Neural cell (in vitro differentiated cells): ENCODE measurements at regions not wholly inside any gene's neighbourhood (a gene's known extent, or its start where the extent isn't known, plus 50 kb on each side); places are given as distances from the start of the nearest gene placed in this dataset.

ENCODE experiments used
- H2AFZ ChIP-seq: fragments of 200-600, 300-800 bp; sonication (generic), shearing (Covaris generic); 2 replicates; pipeline ENCODE4 v1.6.0; 2014; ENCODE audit warnings: low read depth, mild to moderate bottlenecking, antibody characterized with exemption, low read length, moderate library complexity
- H3F3A ChIP-seq: fragments of 200-600 bp; shearing (Covaris generic); 2 replicates; pipeline ENCODE4 v1.6.1; 2016; ENCODE audit warnings: mild to moderate bottlenecking, moderate library complexity, mixed read lengths, antibody characterized with exemption, low read length; ENCODE audit not compliant: insufficient read depth, poor library complexity, severe bottlenecking
- H3K27ac ChIP-seq: fragments of 200-600, 300-800 bp; sonication (generic), shearing (Covaris generic); 2 replicates; pipeline ENCODE4 v1.5.1; 2014; ENCODE audit warnings: mild to moderate bottlenecking, low read length, moderate library complexity
- H3K27me3 ChIP-seq: fragments of 300-800, 200-600 bp; sonication (generic), shearing (Covaris generic); 2 replicates; pipeline ENCODE4 v1.6.0; 2014; ENCODE audit warnings: mild to moderate bottlenecking, low read depth, low read length, moderate library complexity; ENCODE audit not compliant: insufficient read depth
- H3K36me3 ChIP-seq: fragments of 300-800, 200-600 bp; sonication (generic), shearing (Covaris generic); 2 replicates; pipeline ENCODE4 v1.5.1; 2014; ENCODE audit warnings: mild to moderate bottlenecking, antibody characterized with exemption, low read length, moderate library complexity; ENCODE audit not compliant: insufficient read depth
- H3K4me2 ChIP-seq: fragments of 300-800, 200-600 bp; sonication (generic), shearing (Covaris generic); 2 replicates; pipeline ENCODE4 v1.6.0; 2014; ENCODE audit warnings: mild to moderate bottlenecking, low read length
- H3K4me3 ChIP-seq: fragments of 300-800, 200-600 bp; sonication (generic), shearing (Covaris generic); 2 replicates; pipeline ENCODE4 v1.5.1; 2014; ENCODE audit warnings: mild to moderate bottlenecking, low read length, moderate library complexity
- H3K79me2 ChIP-seq: fragments of 200-600 bp; shearing (Covaris generic); replicated peaks from 2 replicates; pipeline ENCODE4 v1.6.0; 2014; ENCODE audit warnings: mild to moderate bottlenecking, low read length, moderate library complexity; ENCODE audit not compliant: insufficient read depth
- H3K9ac ChIP-seq: fragments of 300-800, 200-600 bp; sonication (generic), shearing (Covaris generic); 2 replicates; pipeline ENCODE4 v1.6.1; 2016; ENCODE audit warnings: mild to moderate bottlenecking, low read length, mixed read lengths
- H3K9me2 ChIP-seq: fragments of 200-600 bp; shearing (Covaris generic); 2 replicates; pipeline ENCODE4 v1.6.1; 2016; ENCODE audit warnings: mild to moderate bottlenecking, low read length, mixed read lengths; ENCODE audit not compliant: insufficient read depth
- H3K9me3 ChIP-seq: fragments of 200-600, 300-800 bp; sonication (generic), shearing (Covaris generic); 2 replicates; pipeline ENCODE4 v1.6.1; 2016; ENCODE audit warnings: mild to moderate bottlenecking, mixed run types, low read length, moderate library complexity, mixed read lengths
- H4K20me1 ChIP-seq: fragments of 200-600 bp; shearing (Covaris generic); 2 replicates; pipeline ENCODE4 v1.6.1; 2016; ENCODE audit warnings: mild to moderate bottlenecking, mixed run types; ENCODE audit not compliant: insufficient read depth
- EP300 ChIP-seq: fragments of 450-650 bp; conservative IDR thresholded peaks from 2 replicates; pipeline ENCODE4 v1.6.1; 2014; ENCODE audit warnings: antibody characterized with exemption, mild to moderate bottlenecking, moderate library complexity; ENCODE audit not compliant: poor library complexity, severe bottlenecking
- EZH2 ChIP-seq: fragments of 200-600, 300-800 bp; shearing (Covaris generic), sonication (generic); IDR thresholded peaks from 2 replicates; pipeline ENCODE4 v1.6.1; 2014; ENCODE audit warnings: antibody characterized with exemption, low read length, borderline replicate concordance, mild to moderate bottlenecking; ENCODE audit not compliant: insufficient read depth, poor library complexity, severe bottlenecking
- MXI1 ChIP-seq: fragments of 450-650 bp; conservative IDR thresholded peaks from 2 replicates; pipeline ENCODE4 v1.6.1; 2014; ENCODE audit warnings: antibody characterized with exemption, mild to moderate bottlenecking; ENCODE audit not compliant: poor library complexity, severe bottlenecking
- POLR2AphosphoS5 ChIP-seq: IDR thresholded peaks from 2 replicates; pipeline ENCODE4 v1.6.1; 2012
- RAD21 ChIP-seq: fragments of 450-650 bp; conservative IDR thresholded peaks from 2 replicates; pipeline ENCODE4 v1.6.1; 2014; ENCODE audit warnings: antibody characterized with exemption, mild to moderate bottlenecking, moderate library complexity
- SMC3 ChIP-seq: fragments of 450-650 bp; conservative IDR thresholded peaks from 2 replicates; pipeline ENCODE4 v1.6.1; 2014; ENCODE audit warnings: antibody characterized with exemption, mild to moderate bottlenecking, moderate library complexity; ENCODE audit not compliant: poor library complexity
- TAF1 ChIP-seq: IDR thresholded peaks from 2 replicates; pipeline ENCODE4 v1.6.1; 2012; ENCODE audit warnings: low read depth
- TF ChIP-seq, protein P1 (sequence below): IDR thresholded peaks from 2 replicates; pipeline ENCODE4 v1.6.1; 2012; ENCODE audit warnings: borderline replicate concordance

DNA sequence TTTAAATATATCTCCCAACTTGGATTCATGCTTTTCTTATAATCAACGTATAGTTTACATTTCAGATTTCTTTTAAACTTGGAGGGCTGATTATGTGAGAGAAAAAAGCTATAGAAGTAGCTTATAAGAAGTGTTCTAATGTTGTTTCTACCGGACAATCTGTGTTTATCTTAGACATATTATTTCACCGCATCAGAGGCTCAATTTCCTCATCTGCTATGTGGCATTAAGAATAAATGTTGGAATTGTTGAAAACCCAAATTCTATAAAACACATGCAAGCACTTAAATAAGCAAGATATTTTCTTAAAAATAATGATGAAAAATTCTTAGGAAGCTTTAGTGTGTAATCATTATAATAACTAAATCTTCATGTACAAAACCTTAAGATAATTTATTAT lies 407.9 kb downstream of the HRH4 start:
- Histone ChIP-seq H3F3A (no peaks in the 10 kb centered on the region), H3K27ac (no peak overlapping the region), H3K4me3 (no peak overlapping the region), H4K20me1 (no peaks in the 10 kb centered on the region), H3K27me3 (no peaks in the 10 kb centered on the region), H3K9me2 (no peaks in the 10 kb centered on the region), H3K36me3 (no peaks in the 10 kb centered on the region), H3K9me3 (no peaks in the 10 kb centered on the region), H3K79me2 (no peaks in the 10 kb centered on the region), H3K9ac (no peak overlapping the region), H2AFZ (no peak overlapping the region), H3K4me2 (no peak overlapping the region)
- TF ChIP-seq SMC3: no peak

DNA sequence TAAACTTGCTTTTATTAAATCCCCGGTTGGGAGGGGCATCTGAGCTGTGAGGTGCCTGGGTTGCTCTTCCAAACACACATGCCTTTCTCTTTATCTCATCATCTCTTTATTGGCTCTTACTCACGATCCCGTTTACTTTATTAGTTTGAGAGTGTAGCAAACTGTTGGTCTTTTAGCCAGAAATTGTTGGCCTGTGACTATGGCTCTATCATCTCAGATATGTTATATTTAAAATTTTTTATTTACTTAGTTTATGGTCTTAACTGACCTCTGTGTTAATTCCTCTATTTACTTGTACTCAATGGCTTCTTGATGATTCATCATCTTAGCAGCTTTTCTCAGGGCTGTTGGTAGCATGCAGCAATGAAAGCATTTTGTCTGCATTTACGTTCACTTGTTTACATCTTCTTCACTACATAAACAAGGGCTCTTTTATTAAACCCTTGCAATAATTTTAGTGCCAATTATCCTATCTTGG lies 408.4 kb downstream of the HRH4 start:
- no peaks in the 10 kb centered on the region for H3F3A ChIP-seq
- H3K4me3 ChIP-seq: no peak overlapping the region
- no peaks in the 10 kb centered on the region for H4K20me1 ChIP-seq
- no peaks in the 10 kb centered on the region for H3K27me3 ChIP-seq
- no peaks in the 10 kb centered on the region for H3K79me2 ChIP-seq
- no peak overlapping the region for H3K9ac ChIP-seq
- H2AFZ ChIP-seq: no peak overlapping the region
- H3K4me2 ChIP-seq: no peak overlapping the region
- H3K27ac ChIP-seq: no peak overlapping the region
- no peak for TF ChIP-seq MXI1
- H3K36me3 ChIP-seq: no peaks in the 10 kb centered on the region
- H3K9me2 ChIP-seq: no peaks in the 10 kb centered on the region
- no peaks in the 10 kb centered on the region for H3K9me3 ChIP-seq

DNA sequence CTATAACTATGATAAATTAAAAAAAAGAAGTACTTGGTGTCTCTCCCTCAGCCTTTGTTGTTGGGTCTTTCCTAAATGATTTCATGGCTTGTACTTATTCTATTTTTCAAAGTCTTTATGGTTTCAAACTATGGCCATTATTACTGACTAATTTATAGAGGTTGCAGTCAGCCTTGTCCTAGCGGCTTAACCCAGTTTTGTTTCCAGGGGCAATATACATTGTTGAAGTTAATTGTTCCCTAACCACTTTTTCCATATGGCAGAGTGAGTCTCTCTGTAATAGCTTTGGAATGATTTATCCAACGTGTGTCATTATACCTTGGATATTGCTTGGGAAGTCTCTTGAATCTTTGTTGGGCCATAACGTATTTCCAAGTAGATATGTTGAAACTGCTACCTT lies 408.8 kb downstream of the HRH4 start:
- Histone ChIP-seq H3K79me2 (no peaks in the 10 kb centered on the region), H3K9ac (no peak overlapping the region), H3K4me2 (no peak overlapping the region), H4K20me1 (no peaks in the 10 kb centered on the region), H3K9me2 (no peaks in the 10 kb centered on the region), H3K27me3 (no peaks in the 10 kb centered on the region), H3K4me3 (no peak overlapping the region), H3F3A (no peaks in the 10 kb centered on the region), H3K9me3 (no peaks in the 10 kb centered on the region), H2AFZ (no peak overlapping the region), H3K36me3 (no peaks in the 10 kb centered on the region), H3K27ac (no peak overlapping the region)
- TF ChIP-seq EP300: no peak
- TF ChIP-seq, protein P1, sequence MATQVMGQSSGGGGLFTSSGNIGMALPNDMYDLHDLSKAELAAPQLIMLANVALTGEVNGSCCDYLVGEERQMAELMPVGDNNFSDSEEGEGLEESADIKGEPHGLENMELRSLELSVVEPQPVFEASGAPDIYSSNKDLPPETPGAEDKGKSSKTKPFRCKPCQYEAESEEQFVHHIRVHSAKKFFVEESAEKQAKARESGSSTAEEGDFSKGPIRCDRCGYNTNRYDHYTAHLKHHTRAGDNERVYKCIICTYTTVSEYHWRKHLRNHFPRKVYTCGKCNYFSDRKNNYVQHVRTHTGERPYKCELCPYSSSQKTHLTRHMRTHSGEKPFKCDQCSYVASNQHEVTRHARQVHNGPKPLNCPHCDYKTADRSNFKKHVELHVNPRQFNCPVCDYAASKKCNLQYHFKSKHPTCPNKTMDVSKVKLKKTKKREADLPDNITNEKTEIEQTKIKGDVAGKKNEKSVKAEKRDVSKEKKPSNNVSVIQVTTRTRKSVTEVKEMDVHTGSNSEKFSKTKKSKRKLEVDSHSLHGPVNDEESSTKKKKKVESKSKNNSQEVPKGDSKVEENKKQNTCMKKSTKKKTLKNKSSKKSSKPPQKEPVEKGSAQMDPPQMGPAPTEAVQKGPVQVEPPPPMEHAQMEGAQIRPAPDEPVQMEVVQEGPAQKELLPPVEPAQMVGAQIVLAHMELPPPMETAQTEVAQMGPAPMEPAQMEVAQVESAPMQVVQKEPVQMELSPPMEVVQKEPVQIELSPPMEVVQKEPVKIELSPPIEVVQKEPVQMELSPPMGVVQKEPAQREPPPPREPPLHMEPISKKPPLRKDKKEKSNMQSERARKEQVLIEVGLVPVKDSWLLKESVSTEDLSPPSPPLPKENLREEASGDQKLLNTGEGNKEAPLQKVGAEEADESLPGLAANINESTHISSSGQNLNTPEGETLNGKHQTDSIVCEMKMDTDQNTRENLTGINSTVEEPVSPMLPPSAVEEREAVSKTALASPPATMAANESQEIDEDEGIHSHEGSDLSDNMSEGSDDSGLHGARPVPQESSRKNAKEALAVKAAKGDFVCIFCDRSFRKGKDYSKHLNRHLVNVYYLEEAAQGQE: no peak
- no peak for TF ChIP-seq TAF1
- TF ChIP-seq RAD21: no peak
- no peak for TF ChIP-seq POLR2AphosphoS5
- TF ChIP-seq EZH2: no peak
- no peak for TF ChIP-seq MXI1
- no peak for TF ChIP-seq SMC3
